K562 (cell line): ENCODE measurements at regions not wholly inside any gene's neighbourhood (a gene's known extent, or its start where the extent isn't known, plus 50 kb on each side); places are given as distances from the start of the nearest gene placed in this dataset.

Source experiments
- ATAC-seq: fragments of 200-7000 bp; cut with Tn5 transposase; 3 replicates; pipeline ENCODE4 v1.9.1; 2020; ENCODE audit warnings: moderate library complexity
- BruUV-seq: library from RNA; stranded (reverse); fragments of 400-500 nt; replicated peaks from 2 replicates; lab custom pipeline; 2021; lab: Mats Ljungman, UMichigan
- CTCF ChIA-PET: fragments of 300-600 bp; formaldehyde crosslinking; extraction: SDS; loops from one replicate; lab custom pipeline; 2021; ENCODE audit warnings: low intra/inter-chr PET ratio; lab: Yijun Ruan, JAX
- POLR2A ChIA-PET: fragments of 300-600, 350-650 bp; sonication (Branson Sonifier 250); formaldehyde crosslinking; extraction: SDS; loops from one replicate; lab custom pipeline; 2021; ENCODE audit warnings: antibody characterized with exemption, inconsistent platforms; lab: Yijun Ruan, JAX
- DNase-seq, 4 experiments: peaks; one replicate each; pipeline versions ENCODE4 v3.0.0 to v3.0.0-alpha.2; 2011 to 2018; ENCODE audit warnings: low spot score in 3 of 4, mixed read lengths in 3 of 4; ENCODE audit errors: extremely low read depth in 1 of 4
- FAIRE-seq: peaks from 2 replicates; lab custom pipeline; 2011; peaks lifted over from hg19 to GRCh38; lab: Jason Lieb, UNC
- H2AFZ ChIP-seq: 2 replicates; pipeline ENCODE4 v1.6.0; 2011; ENCODE audit warnings: low read depth, low read length, control low read depth, inconsistent platforms
- H3K27ac ChIP-seq: fragments of 200-600 bp; 3 replicates; pipeline ENCODE4 v1.8.0; 2011; ENCODE audit warnings: low read depth, mild to moderate bottlenecking, control low read depth, inconsistent platforms, low read length, moderate library complexity, mixed read lengths; ENCODE audit errors: extremely low read depth
- H3K27me3 ChIP-seq, 2 experiments: fragments of 300-600 bp in 1 of 2; 2 replicates in 1 of 2; 3 replicates in 1 of 2; pipeline versions ENCODE4 v1.6.0 to v1.8.0; 2011; ENCODE audit warnings: inconsistent platforms in 2 of 2, low read length in 2 of 2, mild to moderate bottlenecking in 1 of 2, mixed read lengths in 1 of 2, moderate library complexity in 1 of 2; ENCODE audit not compliant: control insufficient read depth in 2 of 2, insufficient read depth in 2 of 2
- H3K36me3 ChIP-seq: fragments of 300-600 bp; 3 replicates; pipeline ENCODE4 v1.8.0; 2011; ENCODE audit warnings: mild to moderate bottlenecking, low read length, inconsistent platforms; ENCODE audit not compliant: control insufficient read depth, insufficient read depth
- H3K4me1 ChIP-seq, 2 experiments: fragments of 200-600 bp in 1 of 2; replicated peaks in 1 of 2; 2 replicates in 1 of 2; 3 replicates in 1 of 2; pipeline versions ENCODE4 v1.5.1 to v1.8.0; 2011; ENCODE audit warnings: inconsistent platforms in 2 of 2, low read length in 2 of 2, mild to moderate bottlenecking in 1 of 2, mixed read lengths in 1 of 2, moderate library complexity in 1 of 2; ENCODE audit not compliant: control insufficient read depth in 2 of 2, insufficient read depth in 2 of 2
- H3K4me2 ChIP-seq: 2 replicates; pipeline ENCODE4 v1.6.1; 2011; ENCODE audit warnings: low read length, control low read depth, inconsistent platforms, mixed read lengths; ENCODE audit not compliant: insufficient read depth
- H3K4me3 ChIP-seq: fragments of 200-600 bp; sonication (generic), shearing (Covaris generic); 2 replicates; pipeline ENCODE4 v1.5.1; 2016; ENCODE audit warnings: control low read depth, inconsistent platforms
- H3K79me2 ChIP-seq: fragments of 200-600 bp; 3 replicates; pipeline ENCODE4 v1.8.0; 2011; ENCODE audit warnings: low read length, inconsistent platforms; ENCODE audit not compliant: control insufficient read depth, insufficient read depth
- H3K9ac ChIP-seq, 2 experiments: 2 replicates each; pipeline versions ENCODE4 v1.6.0 to v1.6.1; 2011; ENCODE audit warnings: low read depth in 2 of 2, low read length in 2 of 2, control low read depth in 1 of 2, inconsistent platforms in 1 of 2, mild to moderate bottlenecking in 1 of 2, mixed read lengths in 1 of 2; ENCODE audit not compliant: insufficient read depth in 1 of 2
- H3K9me1 ChIP-seq: one replicate; pipeline ENCODE4 v1.6.0; 2011; ENCODE audit warnings: inconsistent platforms, mild to moderate bottlenecking, low read length, moderate library complexity; ENCODE audit not compliant: control insufficient read depth, insufficient read depth
- H3K9me3 ChIP-seq: replicated peaks from 2 replicates; pipeline ENCODE4 v1.5.1; 2011; ENCODE audit warnings: low read depth, low read length, inconsistent platforms; ENCODE audit not compliant: control insufficient read depth, insufficient read depth
- H4K20me1 ChIP-seq: replicated peaks from 2 replicates; pipeline ENCODE4 v1.6.1; 2011; ENCODE audit warnings: low read length, inconsistent platforms, mixed read lengths; ENCODE audit not compliant: control insufficient read depth, insufficient read depth
- CHCHD3 ChIP-seq: fragments of 250-450 bp; sonication (Bioruptor Pico); IDR thresholded peaks from 2 replicates; pipeline ENCODE4 v2.1.2; 2022; ENCODE audit warnings: mild to moderate bottlenecking
- EP300 ChIP-seq: IDR thresholded peaks from 2 replicates; pipeline ENCODE4 v1.6.1; 2012; ENCODE audit warnings: low read length, improper control_type of control experiment
- HOXB6 ChIP-seq: fragments of 250-450 bp; sonication (Bioruptor Pico); IDR thresholded peaks from 2 replicates; pipeline ENCODE4 v1.5.1; 2022; ENCODE audit warnings: mild to moderate bottlenecking, borderline replicate concordance
- MAZ ChIP-seq, 2 experiments: fragments of 450-650 bp in 1 of 2; sonication (generic) in 1 of 2; formaldehyde crosslinking; IDR thresholded peaks in 1 of 2; conservative IDR thresholded peaks in 1 of 2; 2 replicates each; pipeline versions ENCODE4 v1.4.0 to v1.5.0; 2020; ENCODE audit warnings: mild to moderate bottlenecking in 1 of 2, missing genetic modification reagents in 1 of 2
- MEF2D ChIP-seq: conservative IDR thresholded peaks from 2 replicates; pipeline ENCODE4 v1.6.1; 2016; ENCODE audit warnings: low read depth, missing genetic modification characterization, missing compliant biosample characterization
- PCBP2 ChIP-seq: fragments of 200-400 bp; formaldehyde crosslinking; IDR thresholded peaks from 2 replicates; pipeline ENCODE4 v1.6.1; 2018; ENCODE audit warnings: low read length, low read depth, mild to moderate bottlenecking, moderate library complexity; ENCODE audit not compliant: poor library complexity, severe bottlenecking
- RBM14 ChIP-seq: fragments of 200-400 bp; formaldehyde crosslinking; IDR thresholded peaks from 2 replicates; pipeline ENCODE4 v1.6.1; 2018; ENCODE audit warnings: low read depth, mild to moderate bottlenecking, low read length, moderate library complexity, borderline replicate concordance; ENCODE audit not compliant: insufficient read depth
- SNIP1 ChIP-seq: fragments of 450-650 bp; IDR thresholded peaks from 2 replicates; pipeline ENCODE4 v1.7.1; 2017; ENCODE audit warnings: low read depth, mild to moderate bottlenecking
- ZC3H11A ChIP-seq: IDR thresholded peaks from 2 replicates; pipeline ENCODE4 v1.6.1; 2012; ENCODE audit warnings: low read depth, low read length, improper control_type of control experiment
- ZNF174 ChIP-seq: fragments of 250-450 bp; sonication (Bioruptor Pico); IDR thresholded peaks from 2 replicates; pipeline ENCODE4 v1.4.0; 2020; ENCODE audit warnings: mild to moderate bottlenecking
- ZNF717 ChIP-seq: fragments of 250-450 bp; sonication (Bioruptor Pico); IDR thresholded peaks from 2 replicates; pipeline ENCODE4 v1.5.0; 2021
- ZNF76 ChIP-seq: fragments of 250-450 bp; sonication (Bioruptor Pico); IDR thresholded peaks from 2 replicates; pipeline ENCODE4 v1.4.0; 2020; ENCODE audit warnings: mild to moderate bottlenecking, moderate library complexity, borderline replicate concordance
- ZNF830 ChIP-seq: fragments of 250-450 bp; sonication (Bioruptor Pico); IDR thresholded peaks from 2 replicates; pipeline ENCODE4 v1.5.0; 2021; ENCODE audit warnings: mild to moderate bottlenecking
- WGBS: fragments of 100-300 bp; shearing (Covaris generic); methylation state at CpG from one replicate; pipeline ENCODE4 v1.1.6; 2016; ENCODE audit warnings: low coverage, mixed read lengths; ENCODE audit not compliant: insufficient coverage; ENCODE audit errors: missing lambda C conversion rate; 5-methylcytosine and 5-hydroxymethylcytosine counted together
- in situ Hi-C: fragments of 300-500 bp; cut with MboI; formaldehyde crosslinking; loops from 4 replicates; pipeline ENCODE4 v1.15.0; 2018; ENCODE audit warnings: inconsistent platforms, mixed read lengths
- intact Hi-C: fragments of 100-400 bp; cut with micrococcal nuclease; formaldehyde crosslinking; loops from 2 replicates; pipeline ENCODE4 v1.14.2; 2022
- TF ChIP-seq, protein P1 (sequence below): sonication (generic); formaldehyde crosslinking; IDR thresholded peaks from 2 replicates; pipeline ENCODE4 v1.5.0; 2020; ENCODE audit warnings: missing genetic modification reagents
- TF ChIP-seq, protein P2 (sequence below): sonication (generic); formaldehyde crosslinking; IDR thresholded peaks from 2 replicates; pipeline ENCODE4 v1.8.0; 2022; ENCODE audit warnings: missing genetic modification reagents, mild to moderate bottlenecking, borderline replicate concordance
- TF ChIP-seq, protein P3 (sequence below), 3 experiments: IDR thresholded peaks in 2 of 3; conservative IDR thresholded peaks in 1 of 3; 2 replicates each; pipeline ENCODE4 v1.5.1; 2011 to 2012; ENCODE audit warnings: low read length in 3 of 3, mild to moderate bottlenecking in 3 of 3, control low read depth in 2 of 3, improper control_type of control experiment in 1 of 3, inconsistent platforms in 1 of 3, low read depth in 1 of 3, mixed read lengths in 1 of 3, moderate library complexity in 1 of 3; ENCODE audit not compliant: insufficient read depth in 2 of 3

DNA sequence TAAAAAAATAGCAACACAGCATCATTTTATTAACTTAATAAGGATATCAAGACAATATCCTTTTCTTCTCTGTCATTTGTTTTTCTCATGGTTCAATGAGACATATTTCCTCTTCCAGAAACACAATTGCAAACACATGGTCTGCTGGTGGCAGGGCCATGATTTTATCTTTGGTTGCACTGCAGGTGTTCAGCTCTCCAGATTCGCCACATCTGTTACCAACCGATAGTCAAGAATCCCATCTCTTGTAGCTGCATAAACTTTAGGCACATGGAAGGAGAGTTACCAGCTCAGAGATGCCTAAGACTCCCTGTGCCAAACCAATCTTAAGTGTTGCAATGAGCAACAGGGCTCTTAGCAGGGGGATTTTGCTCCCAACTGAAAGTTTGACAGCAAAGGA is 1303.2 kb upstream of the CELF4 start:
- no peak for DNase-seq
- POLR2A ChIA-PET = no interaction called here
- ATAC-seq = no peak
- TF ChIP-seq EP300 (no peak), MAZ (CRISPR knock-in tag; conservative IDR thresholded peaks at IDR 0.05 in 1 of 2, IDR thresholded peaks at IDR 0.05 in 1 of 2) (no peak), ZC3H11A (no peak), RBM14 (no peak), SNIP1 (no peak), ZNF717 (no peak), ZNF174 (CRISPR knock-in tag) (no peak), ZNF76 (CRISPR knock-in tag) (no peak), PCBP2 (no peak), MEF2D (tag) (no peak), CHCHD3 (no peak), HOXB6 (CRISPR knock-in tag) (no peak), ZNF830 (CRISPR knock-in tag) (no peak)
- TF ChIP-seq, protein P1, sequence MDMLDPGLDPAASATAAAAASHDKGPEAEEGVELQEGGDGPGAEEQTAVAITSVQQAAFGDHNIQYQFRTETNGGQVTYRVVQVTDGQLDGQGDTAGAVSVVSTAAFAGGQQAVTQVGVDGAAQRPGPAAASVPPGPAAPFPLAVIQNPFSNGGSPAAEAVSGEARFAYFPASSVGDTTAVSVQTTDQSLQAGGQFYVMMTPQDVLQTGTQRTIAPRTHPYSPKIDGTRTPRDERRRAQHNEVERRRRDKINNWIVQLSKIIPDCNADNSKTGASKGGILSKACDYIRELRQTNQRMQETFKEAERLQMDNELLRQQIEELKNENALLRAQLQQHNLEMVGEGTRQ = no peak
- TF ChIP-seq, protein P2, sequence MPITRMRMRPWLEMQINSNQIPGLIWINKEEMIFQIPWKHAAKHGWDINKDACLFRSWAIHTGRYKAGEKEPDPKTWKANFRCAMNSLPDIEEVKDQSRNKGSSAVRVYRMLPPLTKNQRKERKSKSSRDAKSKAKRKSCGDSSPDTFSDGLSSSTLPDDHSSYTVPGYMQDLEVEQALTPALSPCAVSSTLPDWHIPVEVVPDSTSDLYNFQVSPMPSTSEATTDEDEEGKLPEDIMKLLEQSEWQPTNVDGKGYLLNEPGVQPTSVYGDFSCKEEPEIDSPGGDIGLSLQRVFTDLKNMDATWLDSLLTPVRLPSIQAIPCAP (CRISPR knock-in tag) = no peak
- TF ChIP-seq, protein P3, sequence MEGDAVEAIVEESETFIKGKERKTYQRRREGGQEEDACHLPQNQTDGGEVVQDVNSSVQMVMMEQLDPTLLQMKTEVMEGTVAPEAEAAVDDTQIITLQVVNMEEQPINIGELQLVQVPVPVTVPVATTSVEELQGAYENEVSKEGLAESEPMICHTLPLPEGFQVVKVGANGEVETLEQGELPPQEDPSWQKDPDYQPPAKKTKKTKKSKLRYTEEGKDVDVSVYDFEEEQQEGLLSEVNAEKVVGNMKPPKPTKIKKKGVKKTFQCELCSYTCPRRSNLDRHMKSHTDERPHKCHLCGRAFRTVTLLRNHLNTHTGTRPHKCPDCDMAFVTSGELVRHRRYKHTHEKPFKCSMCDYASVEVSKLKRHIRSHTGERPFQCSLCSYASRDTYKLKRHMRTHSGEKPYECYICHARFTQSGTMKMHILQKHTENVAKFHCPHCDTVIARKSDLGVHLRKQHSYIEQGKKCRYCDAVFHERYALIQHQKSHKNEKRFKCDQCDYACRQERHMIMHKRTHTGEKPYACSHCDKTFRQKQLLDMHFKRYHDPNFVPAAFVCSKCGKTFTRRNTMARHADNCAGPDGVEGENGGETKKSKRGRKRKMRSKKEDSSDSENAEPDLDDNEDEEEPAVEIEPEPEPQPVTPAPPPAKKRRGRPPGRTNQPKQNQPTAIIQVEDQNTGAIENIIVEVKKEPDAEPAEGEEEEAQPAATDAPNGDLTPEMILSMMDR (IDR thresholded peaks at IDR 0.05 in 2 of 3, conservative IDR thresholded peaks at IDR 0.05 in 1 of 3; ENCODE audit: insufficient read depth in 2 of 3, low read depth in 1 of 3, low read length in 3 of 3) = no peak

More for the DNA sequence above, 1303.2 kb upstream of the CELF4 start:
- 0% methylated on average over 2 of the region's 2 CpGs for WGBS
- intact Hi-C loops (no loop called here), in situ Hi-C loops (no loop called here)
- H3K79me2 ChIP-seq = no peaks in the 10 kb centered on the region
- no peak overlapping the region for H3K4me3 ChIP-seq
- no peak overlapping the region for H3K4me2 ChIP-seq
- no peaks in the 10 kb centered on the region for H3K9me1 ChIP-seq
- H3K27me3 ChIP-seq = no peaks in the 10 kb centered on the region
- no peaks in the 10 kb centered on the region; the same call in 1 of the 2 replicates for H3K9me3 ChIP-seq
- H4K20me1 ChIP-seq = no peaks in the 10 kb centered on the region
- BruUV-seq = no TSS peak
- FAIRE-seq = no peak
- no peak overlapping the region for H2AFZ ChIP-seq
- no peaks in the 10 kb centered on the region for H3K36me3 ChIP-seq
- H3K27ac ChIP-seq = no peak overlapping the region
- no peak overlapping the region for H3K9ac ChIP-seq
- H3K4me1 ChIP-seq = no peaks in the 10 kb centered on the region
- CTCF ChIA-PET = no interaction called here
